ENCODE measurements at regions not wholly inside any gene's neighbourhood (a gene's known extent, or its start where the extent isn't known, plus 50 kb on each side); places are given as distances from the start of the nearest gene placed in this dataset.

- no peak overlapping the region for H3K27ac ChIP-seq
- no peaks in the 10 kb centered on the region for H3K4me1 ChIP-seq
- no peak for DNase-seq
- 33 to 53% (median 38%) methylated on average over 4 of the region's 4 CpGs for WGBS, 4 donors
- no peak overlapping the region for H3K4me3 ChIP-seq
- no peaks in the 10 kb centered on the region for H3K9me3 ChIP-seq
- H3K27me3 ChIP-seq = no peaks in the 10 kb centered on the region
- no peaks in the 10 kb centered on the region for H3K36me3 ChIP-seq
- TF ChIP-seq POLR2A (IDR thresholded peaks at IDR 0.05) = no peak
- TF ChIP-seq CTCF (IDR thresholded peaks at IDR 0.05) = no peak
- intact Hi-C loops (cut with DNase I) = no loop called here
- no peak for ATAC-seq
Measured at GRCh38 chr2:18500333-18500732, 60.1 kb downstream of the RDH14 start.

- H3K9me3 ChIP-seq = no peaks in the 10 kb centered on the region
- no peak for TF ChIP-seq POLR2A (IDR thresholded peaks at IDR 0.05)
- no peak for TF ChIP-seq CTCF (IDR thresholded peaks at IDR 0.05)
- H3K27ac ChIP-seq = no peak overlapping the region
- intact Hi-C loops (cut with DNase I) = no loop called here
- DNase-seq (no peak), ATAC-seq (no peak)
- H3K4me1 ChIP-seq = no peaks in the 10 kb centered on the region
- no peak overlapping the region for H3K4me3 ChIP-seq
- H3K36me3 ChIP-seq = no peaks in the 10 kb centered on the region
- peaks cover 0 to 2% (median 0%) of the 10 kb centered on the region in 9 donors for H3K27me3 ChIP-seq
Measured at GRCh38 chr2:18498531-18498930, 61.9 kb downstream of the RDH14 start.

- WGBS, 4 donors = 76 to 84% (median 80%) methylated on average over 4 of the region's 4 CpGs
- no peaks in the 10 kb centered on the region for H3K4me1 ChIP-seq
- DNase-seq (no peak), ATAC-seq (no peak)
- H3K36me3 ChIP-seq = no peaks in the 10 kb centered on the region
- no peak overlapping the region for H3K4me3 ChIP-seq
- H3K9me3 ChIP-seq = no peaks in the 10 kb centered on the region
- H3K27me3 ChIP-seq = peaks cover 0 to 3% (median 0%) of the 10 kb centered on the region in 9 donors
- TF ChIP-seq CTCF (IDR thresholded peaks at IDR 0.05) = no peak
- TF ChIP-seq POLR2A (IDR thresholded peaks at IDR 0.05) = no peak
- intact Hi-C loops (cut with DNase I) = no loop called here
- H3K27ac ChIP-seq = no peak overlapping the region
Measured at GRCh38 chr2:18496516-18496915, 63.9 kb downstream of the RDH14 start.

- Histone ChIP-seq H3K9me3 (no peaks in the 10 kb centered on the region), H3K27me3 (peaks cover 0 to 3% (median 0%) of the 10 kb centered on the region in 9 donors), H3K36me3 (no peaks in the 10 kb centered on the region), H3K4me3 (no peak overlapping the region), H3K27ac (no peak overlapping the region), H3K4me1 (no peaks in the 10 kb centered on the region)
- intact Hi-C loops (cut with DNase I) = no loop called here
- no peak for ATAC-seq
- TF ChIP-seq POLR2A (IDR thresholded peaks at IDR 0.05) (no peak), CTCF (IDR thresholded peaks at IDR 0.05) (no peak)
- 57 to 90% (median 84%) methylated on average over 2 of the region's 2 CpGs for WGBS, 4 donors
- DNase-seq = no peak
Measured at GRCh38 chr2:18495058-18495457, 65.4 kb downstream of the RDH14 start.
